Uterus (tissue), 2 donors: ENCODE measurements at regions not wholly inside any gene's neighbourhood (a gene's known extent, or its start where the extent isn't known, plus 50 kb on each side); places are given as distances from the start of the nearest gene placed in this dataset.

Experiments
- CTCF ChIP-seq, 4 experiments: fragments of 200-600 bp in 2 of 4; fragments of 450-650 bp in 2 of 4; sonication (generic) in 2 of 4; IDR thresholded peaks; one replicate each; pipeline ENCODE4 v1.5.1; 2016 to 2019; ENCODE audit warnings: antibody characterized with exemption in 4 of 4, mild to moderate bottlenecking in 2 of 4, moderate library complexity in 1 of 4
- POLR2A ChIP-seq, 2 donors: fragments of 450-650 bp; IDR thresholded peaks; one replicate each; pipeline ENCODE4 v1.6.1; 2016; ENCODE audit warnings: antibody characterized with exemption in 2 of 2, mild to moderate bottlenecking in 1 of 2, moderate library complexity in 1 of 2

- TF ChIP-seq POLR2A (IDR thresholded peaks at IDR 0.05) = no peak
- TF ChIP-seq CTCF (IDR thresholded peaks at IDR 0.05) = no peak
These were observed 69.0 kb upstream of the DEPDC1 start for GRCh38 chr1:68565923-68566322.
